SU-DHL-6 (cell line): ENCODE measurements at regions not wholly inside any gene's neighbourhood (a gene's known extent, or its start where the extent isn't known, plus 50 kb on each side); places are given as distances from the start of the nearest gene placed in this dataset.

Source experiments
- H2AFZ ChIP-seq: fragments of 200-600 bp; sonication (generic); 2 replicates; pipeline ENCODE4 v1.6.1; 2014; ENCODE audit warnings: low read depth, mild to moderate bottlenecking, moderate library complexity, mixed read lengths, antibody characterized with exemption, low read length; ENCODE audit not compliant: severe bottlenecking
- H3F3A ChIP-seq: fragments of 200-600 bp; shearing (Covaris generic); 2 replicates; pipeline ENCODE4 v1.6.0; 2016; ENCODE audit warnings: antibody characterized with exemption, mild to moderate bottlenecking; ENCODE audit not compliant: insufficient read depth
- H3K27ac ChIP-seq: fragments of 200-600 bp; sonication (generic); 2 replicates; pipeline ENCODE4 v1.5.1; 2016; ENCODE audit warnings: low read depth, mild to moderate bottlenecking, low read length, moderate library complexity, mixed read lengths
- H3K27me3 ChIP-seq: fragments of 200-600 bp; sonication (generic), shearing (Covaris generic); 2 replicates; pipeline ENCODE4 v1.6.0; 2014; ENCODE audit warnings: mild to moderate bottlenecking, low read length
- H3K36me3 ChIP-seq: fragments of 200-600 bp; sonication (generic); 2 replicates; pipeline ENCODE4 v1.6.1; 2014; ENCODE audit warnings: mild to moderate bottlenecking, low read length, mixed read lengths
- H3K4me2 ChIP-seq: fragments of 300-600, 200-600 bp; shearing (Covaris generic), sonication (generic); 2 replicates; pipeline ENCODE4 v1.6.0; 2014; ENCODE audit warnings: low read length, low read depth, mild to moderate bottlenecking; ENCODE audit not compliant: poor library complexity, severe bottlenecking
- H3K4me3 ChIP-seq: fragments of 200-600 bp; sonication (generic); 2 replicates; pipeline ENCODE4 v1.5.1; 2014; ENCODE audit warnings: antibody characterized with exemption, low read length, mild to moderate bottlenecking, mixed read lengths; ENCODE audit not compliant: insufficient read depth, poor library complexity, severe bottlenecking
- H3K79me2 ChIP-seq: fragments of 200-600 bp; sonication (generic); 2 replicates; pipeline ENCODE4 v1.6.1; 2014; ENCODE audit warnings: mild to moderate bottlenecking, low read length, moderate library complexity; ENCODE audit not compliant: insufficient read depth
- H3K9ac ChIP-seq: fragments of 200-600 bp; sonication (generic); 2 replicates; pipeline ENCODE4 v1.7.0; 2014; ENCODE audit warnings: mild to moderate bottlenecking, low read length
- H3K9me2 ChIP-seq: fragments of 200-600 bp; sonication (generic); replicated peaks from 2 replicates; pipeline ENCODE4 v1.6.1; 2014; ENCODE audit warnings: low read length; ENCODE audit not compliant: insufficient read depth
- H3K9me3 ChIP-seq: fragments of 200-600 bp; sonication (generic); 2 replicates; pipeline ENCODE4 v1.6.1; 2014; ENCODE audit warnings: low read length, mixed read lengths; ENCODE audit not compliant: insufficient read depth
- H4K20me1 ChIP-seq: fragments of 200-600 bp; sonication (generic); 2 replicates; pipeline ENCODE4 v1.6.1; 2014; ENCODE audit warnings: low read depth, mild to moderate bottlenecking, antibody characterized with exemption, low read length, moderate library complexity, mixed read lengths
- EZH2phosphoT487 ChIP-seq: fragments of 200-600 bp; sonication (generic), shearing (Covaris generic); conservative IDR thresholded peaks from 2 replicates; pipeline ENCODE4 v1.6.1; 2018; ENCODE audit warnings: mild to moderate bottlenecking, antibody characterized with exemption, low read length, moderate library complexity, mixed read lengths
- TF ChIP-seq, protein P1 (sequence below): fragments of 200-600 bp; sonication (generic); IDR thresholded peaks from one replicate; pipeline ENCODE4 v1.5.1; 2017; ENCODE audit warnings: antibody characterized with exemption, mild to moderate bottlenecking, low read length, moderate library complexity; ENCODE audit not compliant: insufficient read depth, poor library complexity, severe bottlenecking

GRCh38 chr14:83923842-83924241, 1606.1 kb upstream of the FLRT2 start:
- no peaks in the 10 kb centered on the region for H3K9me2 ChIP-seq
- H3K27ac ChIP-seq: no peak overlapping the region
- H2AFZ ChIP-seq: no peak overlapping the region
- H3K9me3 ChIP-seq: no peaks in the 10 kb centered on the region
- H3K79me2 ChIP-seq: no peaks in the 10 kb centered on the region
- no peaks in the 10 kb centered on the region for H3K27me3 ChIP-seq
- H3K4me3 ChIP-seq: no peak overlapping the region
- no peaks in the 10 kb centered on the region for H4K20me1 ChIP-seq
- no peaks in the 10 kb centered on the region for H3F3A ChIP-seq
- TF ChIP-seq, protein P1, sequence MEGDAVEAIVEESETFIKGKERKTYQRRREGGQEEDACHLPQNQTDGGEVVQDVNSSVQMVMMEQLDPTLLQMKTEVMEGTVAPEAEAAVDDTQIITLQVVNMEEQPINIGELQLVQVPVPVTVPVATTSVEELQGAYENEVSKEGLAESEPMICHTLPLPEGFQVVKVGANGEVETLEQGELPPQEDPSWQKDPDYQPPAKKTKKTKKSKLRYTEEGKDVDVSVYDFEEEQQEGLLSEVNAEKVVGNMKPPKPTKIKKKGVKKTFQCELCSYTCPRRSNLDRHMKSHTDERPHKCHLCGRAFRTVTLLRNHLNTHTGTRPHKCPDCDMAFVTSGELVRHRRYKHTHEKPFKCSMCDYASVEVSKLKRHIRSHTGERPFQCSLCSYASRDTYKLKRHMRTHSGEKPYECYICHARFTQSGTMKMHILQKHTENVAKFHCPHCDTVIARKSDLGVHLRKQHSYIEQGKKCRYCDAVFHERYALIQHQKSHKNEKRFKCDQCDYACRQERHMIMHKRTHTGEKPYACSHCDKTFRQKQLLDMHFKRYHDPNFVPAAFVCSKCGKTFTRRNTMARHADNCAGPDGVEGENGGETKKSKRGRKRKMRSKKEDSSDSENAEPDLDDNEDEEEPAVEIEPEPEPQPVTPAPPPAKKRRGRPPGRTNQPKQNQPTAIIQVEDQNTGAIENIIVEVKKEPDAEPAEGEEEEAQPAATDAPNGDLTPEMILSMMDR: no peak
- no peak for TF ChIP-seq EZH2phosphoT487
- H3K9ac ChIP-seq: no peak overlapping the region
- H3K36me3 ChIP-seq: no peaks in the 10 kb centered on the region
- no peak overlapping the region for H3K4me2 ChIP-seq

- no peak overlapping the region for H2AFZ ChIP-seq
- no peaks in the 10 kb centered on the region for H3K79me2 ChIP-seq
- no peaks in the 10 kb centered on the region for H3K36me3 ChIP-seq
- no peaks in the 10 kb centered on the region for H3K27me3 ChIP-seq
- H4K20me1 ChIP-seq: no peaks in the 10 kb centered on the region
- H3F3A ChIP-seq: no peaks in the 10 kb centered on the region
- TF ChIP-seq EZH2phosphoT487: no peak
- TF ChIP-seq, protein P1: no peak
- H3K9ac ChIP-seq: no peak overlapping the region
- no peak overlapping the region for H3K27ac ChIP-seq
- H3K4me2 ChIP-seq: no peak overlapping the region
- H3K9me3 ChIP-seq: no peaks in the 10 kb centered on the region
- no peak overlapping the region for H3K4me3 ChIP-seq
- H3K9me2 ChIP-seq: no peaks in the 10 kb centered on the region
These were observed 1605.7 kb upstream of the FLRT2 start for GRCh38 chr14:83924259-83924658.

- H2AFZ ChIP-seq: no peak overlapping the region
- no peak overlapping the region for H3K27ac ChIP-seq
- H4K20me1 ChIP-seq: no peaks in the 10 kb centered on the region
- no peak overlapping the region for H3K4me2 ChIP-seq
- no peak overlapping the region for H3K4me3 ChIP-seq
- TF ChIP-seq, protein P1: no peak
- no peak for TF ChIP-seq EZH2phosphoT487
- H3K9ac ChIP-seq: no peak overlapping the region
- no peaks in the 10 kb centered on the region for H3K27me3 ChIP-seq
- no peaks in the 10 kb centered on the region for H3K79me2 ChIP-seq
- no peaks in the 10 kb centered on the region for H3K9me2 ChIP-seq
- H3F3A ChIP-seq: no peaks in the 10 kb centered on the region
- no peaks in the 10 kb centered on the region for H3K9me3 ChIP-seq
- H3K36me3 ChIP-seq: no peaks in the 10 kb centered on the region
These were observed 1589.7 kb upstream of the FLRT2 start for GRCh38 chr14:83940253-83940652.

DNA sequence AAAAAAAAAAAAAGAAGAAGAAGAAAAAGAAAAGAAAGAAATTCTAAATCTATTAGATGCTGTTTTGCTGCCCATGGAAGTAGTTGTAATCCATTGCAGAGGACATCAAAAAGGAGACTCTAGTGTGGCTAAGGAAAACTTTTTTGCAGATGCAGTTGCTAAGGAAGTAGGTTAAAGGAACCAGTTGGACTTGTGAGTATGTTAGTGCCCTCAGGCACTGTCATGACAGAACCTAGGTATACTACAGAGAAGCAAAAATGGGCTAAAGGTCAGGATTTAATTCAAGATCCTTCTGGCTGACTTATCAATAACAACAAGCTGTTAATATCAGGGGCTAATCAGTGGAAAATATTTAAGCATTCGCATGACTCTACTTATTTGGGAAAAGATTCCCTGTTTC, 1571.6 kb upstream of the FLRT2 start:
- no peaks in the 10 kb centered on the region for H4K20me1 ChIP-seq
- no peaks in the 10 kb centered on the region for H3K79me2 ChIP-seq
- no peak overlapping the region for H3K27ac ChIP-seq
- no peaks in the 10 kb centered on the region for H3F3A ChIP-seq
- no peak for TF ChIP-seq EZH2phosphoT487
- TF ChIP-seq, protein P1: no peak
- no peaks in the 10 kb centered on the region for H3K9me3 ChIP-seq
- H3K9ac ChIP-seq: no peak overlapping the region
- H3K36me3 ChIP-seq: no peaks in the 10 kb centered on the region
- no peaks in the 10 kb centered on the region for H3K9me2 ChIP-seq
- no peak overlapping the region for H3K4me3 ChIP-seq
- no peak overlapping the region for H3K4me2 ChIP-seq
- no peak overlapping the region for H2AFZ ChIP-seq
- H3K27me3 ChIP-seq: no peaks in the 10 kb centered on the region
